SU-DHL-6 (cell line): ENCODE measurements at regions not wholly inside any gene's neighbourhood (a gene's known extent, or its start where the extent isn't known, plus 50 kb on each side); places are given as distances from the start of the nearest gene placed in this dataset.

ENCODE experiments used
- H2AFZ ChIP-seq: fragments of 200-600 bp; sonication (generic); 2 replicates; pipeline ENCODE4 v1.6.1; 2014; ENCODE audit warnings: low read depth, mild to moderate bottlenecking, moderate library complexity, mixed read lengths, antibody characterized with exemption, low read length; ENCODE audit not compliant: severe bottlenecking
- H3F3A ChIP-seq: fragments of 200-600 bp; shearing (Covaris generic); 2 replicates; pipeline ENCODE4 v1.6.0; 2016; ENCODE audit warnings: antibody characterized with exemption, mild to moderate bottlenecking; ENCODE audit not compliant: insufficient read depth
- H3K27ac ChIP-seq: fragments of 200-600 bp; sonication (generic); 2 replicates; pipeline ENCODE4 v1.5.1; 2016; ENCODE audit warnings: low read depth, mild to moderate bottlenecking, low read length, moderate library complexity, mixed read lengths
- H3K27me3 ChIP-seq: fragments of 200-600 bp; sonication (generic), shearing (Covaris generic); 2 replicates; pipeline ENCODE4 v1.6.0; 2014; ENCODE audit warnings: mild to moderate bottlenecking, low read length
- H3K36me3 ChIP-seq: fragments of 200-600 bp; sonication (generic); 2 replicates; pipeline ENCODE4 v1.6.1; 2014; ENCODE audit warnings: mild to moderate bottlenecking, low read length, mixed read lengths
- H3K4me2 ChIP-seq: fragments of 300-600, 200-600 bp; shearing (Covaris generic), sonication (generic); 2 replicates; pipeline ENCODE4 v1.6.0; 2014; ENCODE audit warnings: low read length, low read depth, mild to moderate bottlenecking; ENCODE audit not compliant: poor library complexity, severe bottlenecking
- H3K4me3 ChIP-seq: fragments of 200-600 bp; sonication (generic); 2 replicates; pipeline ENCODE4 v1.5.1; 2014; ENCODE audit warnings: antibody characterized with exemption, low read length, mild to moderate bottlenecking, mixed read lengths; ENCODE audit not compliant: insufficient read depth, poor library complexity, severe bottlenecking
- H3K79me2 ChIP-seq: fragments of 200-600 bp; sonication (generic); 2 replicates; pipeline ENCODE4 v1.6.1; 2014; ENCODE audit warnings: mild to moderate bottlenecking, low read length, moderate library complexity; ENCODE audit not compliant: insufficient read depth
- H3K9ac ChIP-seq: fragments of 200-600 bp; sonication (generic); 2 replicates; pipeline ENCODE4 v1.7.0; 2014; ENCODE audit warnings: mild to moderate bottlenecking, low read length
- H3K9me2 ChIP-seq: fragments of 200-600 bp; sonication (generic); replicated peaks from 2 replicates; pipeline ENCODE4 v1.6.1; 2014; ENCODE audit warnings: low read length; ENCODE audit not compliant: insufficient read depth
- H3K9me3 ChIP-seq: fragments of 200-600 bp; sonication (generic); 2 replicates; pipeline ENCODE4 v1.6.1; 2014; ENCODE audit warnings: low read length, mixed read lengths; ENCODE audit not compliant: insufficient read depth
- H4K20me1 ChIP-seq: fragments of 200-600 bp; sonication (generic); 2 replicates; pipeline ENCODE4 v1.6.1; 2014; ENCODE audit warnings: low read depth, mild to moderate bottlenecking, antibody characterized with exemption, low read length, moderate library complexity, mixed read lengths
- CTCF ChIP-seq: fragments of 200-600 bp; sonication (generic); IDR thresholded peaks from one replicate; pipeline ENCODE4 v1.5.1; 2017; ENCODE audit warnings: antibody characterized with exemption, mild to moderate bottlenecking, low read length, moderate library complexity; ENCODE audit not compliant: insufficient read depth, poor library complexity, severe bottlenecking
- EZH2phosphoT487 ChIP-seq: fragments of 200-600 bp; sonication (generic), shearing (Covaris generic); conservative IDR thresholded peaks from 2 replicates; pipeline ENCODE4 v1.6.1; 2018; ENCODE audit warnings: mild to moderate bottlenecking, antibody characterized with exemption, low read length, moderate library complexity, mixed read lengths

DNA sequence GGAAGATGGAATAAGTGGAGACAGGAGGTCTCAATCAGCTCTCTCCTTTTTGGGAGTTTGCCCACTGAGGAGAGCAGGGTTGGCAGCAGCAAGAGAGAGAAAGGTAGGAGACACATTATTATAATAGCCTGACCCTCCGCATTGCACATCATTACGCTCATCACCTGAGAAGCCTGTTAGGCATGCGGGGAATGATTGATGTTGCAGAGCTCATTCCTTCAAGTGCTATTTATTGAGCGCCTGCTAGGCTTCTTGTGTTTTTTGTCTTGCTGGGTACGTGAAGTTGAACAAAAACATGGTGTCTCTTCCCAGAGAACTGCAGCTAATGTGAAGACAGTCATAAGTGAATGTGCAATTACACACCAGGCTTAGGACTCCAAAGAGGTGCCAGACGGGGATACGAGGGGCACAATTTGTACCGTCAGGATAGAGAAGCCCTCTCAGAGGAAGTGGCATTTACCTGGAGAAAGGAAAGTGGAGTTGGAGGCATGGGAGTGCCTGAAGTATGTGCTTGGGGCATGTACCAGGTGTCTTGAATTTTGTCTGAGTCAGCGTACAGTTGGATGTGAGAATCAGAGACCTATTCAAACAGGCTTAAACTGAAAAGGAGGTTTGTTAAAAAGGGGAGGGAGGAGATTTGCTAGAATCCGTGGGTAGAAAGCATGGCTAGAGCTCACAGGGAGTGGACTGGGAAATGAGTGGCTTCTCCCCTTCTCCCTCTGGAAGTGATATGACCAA, 90.2 kb upstream of the SOD3 start:
- Histone ChIP-seq H3K9ac (no peak overlapping the region), H3K9me2 (no peaks in the 10 kb centered on the region), H3K36me3 (no peaks in the 10 kb centered on the region), H3K27me3 (no peaks in the 10 kb centered on the region), H3K4me2 (no peak overlapping the region), H2AFZ (no peak overlapping the region), H3F3A (no peaks in the 10 kb centered on the region), H4K20me1 (no peaks in the 10 kb centered on the region), H3K4me3 (no peak overlapping the region), H3K79me2 (no peaks in the 10 kb centered on the region), H3K27ac (no peak overlapping the region), H3K9me3 (no peaks in the 10 kb centered on the region)
- no peak for TF ChIP-seq EZH2phosphoT487

DNA sequence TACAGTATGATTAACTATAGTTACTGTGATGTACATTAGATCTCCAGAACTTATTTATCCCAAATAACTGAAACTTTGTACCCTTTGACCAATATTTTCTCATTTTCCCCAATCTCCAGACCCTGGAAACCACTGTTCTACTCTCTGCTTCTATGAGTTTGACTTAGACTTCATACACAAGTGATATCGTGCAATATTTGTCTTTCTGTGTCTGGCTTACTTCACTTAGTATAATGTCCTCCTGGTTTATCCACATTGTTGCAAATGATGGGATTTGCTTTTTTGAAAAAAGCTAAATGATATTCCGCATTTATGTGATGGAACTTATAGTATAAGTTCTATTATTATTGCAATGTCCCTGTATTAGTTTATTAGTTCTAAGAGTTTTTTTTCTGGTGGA, 81.8 kb upstream of the SOD3 start:
- no peak overlapping the region for H3K4me3 ChIP-seq
- no peaks in the 10 kb centered on the region for H4K20me1 ChIP-seq
- no peak overlapping the region for H3K9ac ChIP-seq
- H3K27me3 ChIP-seq: no peaks in the 10 kb centered on the region
- H3K4me2 ChIP-seq: no peak overlapping the region
- H3K9me2 ChIP-seq: no peaks in the 10 kb centered on the region
- no peaks in the 10 kb centered on the region for H3K79me2 ChIP-seq
- TF ChIP-seq EZH2phosphoT487 (no peak), CTCF (no peak)
- H3K27ac ChIP-seq: no peak overlapping the region
- H3K9me3 ChIP-seq: no peaks in the 10 kb centered on the region
- H3K36me3 ChIP-seq: no peaks in the 10 kb centered on the region
- H2AFZ ChIP-seq: no peak overlapping the region
- H3F3A ChIP-seq: no peaks in the 10 kb centered on the region

DNA sequence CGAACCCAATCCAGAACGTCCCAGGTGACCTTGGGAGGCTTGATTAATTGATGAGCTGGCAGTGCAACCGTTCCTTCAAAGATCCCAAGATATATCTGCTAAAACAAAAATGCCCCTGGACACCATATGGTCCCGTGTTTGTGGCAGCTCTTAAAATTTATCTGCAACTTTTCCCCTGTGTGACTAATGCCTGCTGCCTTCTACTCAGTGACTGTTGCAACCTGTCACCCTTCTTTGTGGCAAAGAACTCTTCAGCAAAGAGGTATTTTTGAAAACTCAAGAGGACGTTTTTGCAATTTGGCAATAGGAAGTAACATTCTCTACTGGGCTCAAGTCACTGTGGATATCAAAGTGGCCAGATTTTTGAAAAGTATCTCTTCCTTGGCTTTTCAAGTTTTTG, 75.8 kb upstream of the SOD3 start:
- H3K79me2 ChIP-seq: no peaks in the 10 kb centered on the region
- TF ChIP-seq EZH2phosphoT487 (no peak), CTCF (no peak)
- H3K36me3 ChIP-seq: no peaks in the 10 kb centered on the region
- H3K27me3 ChIP-seq: no peaks in the 10 kb centered on the region
- no peak overlapping the region for H2AFZ ChIP-seq
- no peaks in the 10 kb centered on the region for H4K20me1 ChIP-seq
- H3K9me2 ChIP-seq: no peaks in the 10 kb centered on the region
- no peak overlapping the region for H3K4me3 ChIP-seq
- no peak overlapping the region for H3K4me2 ChIP-seq
- no peaks in the 10 kb centered on the region for H3F3A ChIP-seq
- no peaks in the 10 kb centered on the region for H3K9me3 ChIP-seq
- no peak overlapping the region for H3K9ac ChIP-seq
- no peak overlapping the region for H3K27ac ChIP-seq

GRCh38 chr4:24720436-24720835, 74.9 kb upstream of the SOD3 start:
- no peak overlapping the region for H3K27ac ChIP-seq
- no peaks in the 10 kb centered on the region for H3K36me3 ChIP-seq
- no peaks in the 10 kb centered on the region for H3K79me2 ChIP-seq
- no peak overlapping the region for H3K4me3 ChIP-seq
- H2AFZ ChIP-seq: no peak overlapping the region
- H3F3A ChIP-seq: no peaks in the 10 kb centered on the region
- H4K20me1 ChIP-seq: no peaks in the 10 kb centered on the region
- no peak overlapping the region for H3K4me2 ChIP-seq
- no peak for TF ChIP-seq EZH2phosphoT487
- no peak for TF ChIP-seq CTCF
- no peaks in the 10 kb centered on the region for H3K27me3 ChIP-seq
- no peaks in the 10 kb centered on the region for H3K9me2 ChIP-seq
- H3K9me3 ChIP-seq: no peaks in the 10 kb centered on the region
- no peak overlapping the region for H3K9ac ChIP-seq
